ENCODE measurements at regions not wholly inside any gene's neighbourhood (a gene's known extent, or its start where the extent isn't known, plus 50 kb on each side); places are given as distances from the start of the nearest gene placed in this dataset.
A peak's percentile ranks its signal among the peaks of the same experiment; 100 is the strongest.

DNA sequence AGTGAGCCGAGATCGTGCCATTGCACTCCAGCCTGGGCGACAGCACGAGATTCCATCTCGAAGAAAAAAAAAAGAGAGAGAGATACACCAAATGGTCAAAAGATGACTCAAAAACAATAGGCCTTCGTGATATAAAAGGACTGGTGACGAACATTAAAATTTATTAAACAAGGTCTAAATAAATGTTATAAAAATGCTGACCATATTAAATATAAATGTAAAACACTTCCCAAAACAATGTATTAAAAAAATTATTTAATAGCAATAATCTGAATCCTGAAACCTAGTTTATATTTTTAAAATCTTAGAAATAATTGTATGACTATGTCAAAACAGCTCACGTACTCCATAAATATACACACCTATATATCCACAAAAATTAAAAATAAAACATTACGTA lies 247.6 kb downstream of the SETD4 start:
- Histone ChIP-seq H3K27ac (ENCODE audit: extremely low read length, insufficient read depth, low read length) (no peak overlapping the region), H3K4me2 (ENCODE audit: low read depth, low read length) (no peak overlapping the region), H3K9me3 (ENCODE audit: low read length) (no peaks in the 10 kb centered on the region), H2AFZ (ENCODE audit: low read length) (no peak overlapping the region), H4K20me1 (ENCODE audit: insufficient read depth, low read length) (no peaks in the 10 kb centered on the region), H3K4me3 (replicated peaks in 1 of 3; ENCODE audit: insufficient read depth in 1 of 3, low read depth in 2 of 3, low read length in 3 of 3) (no peak overlapping the region), H3K36me3 (replicated peaks in 1 of 2; ENCODE audit: control insufficient read depth in 1 of 2, insufficient read depth in 2 of 2, low read length in 2 of 2) (no peaks in the 10 kb centered on the region), H3K79me2 (ENCODE audit: insufficient read depth, low read length) (no peaks in the 10 kb centered on the region), H3K9ac (ENCODE audit: insufficient read depth, low read depth, low read length) (no peak overlapping the region), H3K4me1 (ENCODE audit: insufficient read depth, low read length) (no peaks in the 10 kb centered on the region), H3K27me3 (ENCODE audit: control insufficient read depth in 1 of 2, insufficient read depth in 2 of 2, low read length in 2 of 2) (no peaks in the 10 kb centered on the region; a peak in 1 of 5 replicates)
- ChIA-PET CTCF (ENCODE audit: low intra/inter-chr PET ratio, low total read pairs) (no interaction called here), POLR2A (no interaction called here)
- intact Hi-C loops (cut with micrococcal nuclease; ENCODE audit: unreplicated experiment): no loop called here
- BruUV-seq (replicated peaks): no TSS peak
- no peak for FAIRE-seq
- DNase-seq (ENCODE audit: low spot score): no peak
- 76% methylated on average over 9 of the region's 9 CpGs for WGBS (ENCODE audit: low lambda C conversion rate)
- in situ Hi-C loops (cut with HindIII; ENCODE audit: extremely low pct_ligation_motif_present, low pct_unique_long_range_greater_than_20kb): no loop called here
- no peak for ATAC-seq
- TF ChIP-seq, protein P1, sequence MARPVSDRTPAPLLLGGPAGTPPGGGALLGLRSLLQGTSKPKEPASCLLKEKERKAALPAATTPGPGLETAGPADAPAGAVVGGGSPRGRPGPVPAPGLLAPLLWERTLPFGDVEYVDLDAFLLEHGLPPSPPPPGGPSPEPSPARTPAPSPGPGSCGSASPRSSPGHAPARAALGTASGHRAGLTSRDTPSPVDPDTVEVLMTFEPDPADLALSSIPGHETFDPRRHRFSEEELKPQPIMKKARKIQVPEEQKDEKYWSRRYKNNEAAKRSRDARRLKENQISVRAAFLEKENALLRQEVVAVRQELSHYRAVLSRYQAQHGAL (CRISPR knock-in tag; IDR thresholded peaks at IDR 0.05; ENCODE audit: not compliant biosample characterization): no peak
- 0 out of 4 replicates have a peak, but pooled peaks of 1 of the 2 experiments have one; percentile 12 for TF ChIP-seq MAFK (conservative IDR thresholded peaks at IDR 0.05 in 1 of 2, IDR thresholded peaks at IDR 0.05 in 1 of 2; ENCODE audit: low read length in 2 of 2)
- no peak for TF ChIP-seq ZBTB21 (CRISPR knock-in tag; IDR thresholded peaks at IDR 0.05)

DNA sequence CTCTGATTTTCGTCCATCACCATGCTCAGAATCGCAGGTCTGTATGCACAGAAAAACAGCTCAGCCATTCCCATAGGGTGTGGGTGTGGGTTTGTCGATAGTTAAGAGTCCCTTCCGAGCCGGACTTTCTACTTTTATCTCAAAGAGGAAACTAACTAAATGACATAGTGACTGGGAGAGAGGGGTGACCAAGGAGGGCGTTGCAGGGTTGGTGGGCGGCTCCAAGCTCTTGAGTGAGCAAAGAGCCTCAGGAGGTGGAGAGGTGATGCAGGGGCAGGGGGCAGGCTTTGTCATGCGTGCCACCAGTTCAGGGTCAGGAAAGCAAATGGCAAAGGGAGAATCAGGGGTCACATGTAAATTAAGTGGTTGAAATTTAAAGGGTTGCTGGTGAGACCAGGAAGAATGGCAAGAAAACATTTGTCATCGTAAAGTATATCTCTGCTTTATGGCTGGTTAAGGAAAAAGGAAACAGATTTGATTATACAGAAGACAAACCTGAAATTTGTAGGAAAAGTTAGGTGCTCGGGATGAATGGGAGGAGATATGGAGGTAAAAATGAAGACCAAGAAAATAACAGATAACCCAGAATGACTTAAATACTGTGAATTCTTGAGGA lies 249.0 kb downstream of the SETD4 start:
- Histone ChIP-seq H3K9me3 (ENCODE audit: low read length) (no peaks in the 10 kb centered on the region), H3K9ac (ENCODE audit: insufficient read depth, low read depth, low read length) (no peak overlapping the region), H3K36me3 (replicated peaks in 1 of 2; ENCODE audit: control insufficient read depth in 1 of 2, insufficient read depth in 2 of 2, low read length in 2 of 2) (no peaks in the 10 kb centered on the region), H3K27ac (ENCODE audit: extremely low read length, insufficient read depth, low read length) (no peak overlapping the region), H3K4me1 (ENCODE audit: insufficient read depth, low read length) (no peaks in the 10 kb centered on the region), H2AFZ (ENCODE audit: low read length) (no peak overlapping the region), H3K27me3 (ENCODE audit: control insufficient read depth in 1 of 2, insufficient read depth in 2 of 2, low read length in 2 of 2) (no peaks in the 10 kb centered on the region; a peak in 1 of 5 replicates), H4K20me1 (ENCODE audit: insufficient read depth, low read length) (no peaks in the 10 kb centered on the region), H3K4me2 (ENCODE audit: low read depth, low read length) (no peak overlapping the region), H3K4me3 (replicated peaks in 1 of 3; ENCODE audit: insufficient read depth in 1 of 3, low read depth in 2 of 3, low read length in 3 of 3) (no peak overlapping the region), H3K79me2 (ENCODE audit: insufficient read depth, low read length) (no peaks in the 10 kb centered on the region)
- POLR2A ChIA-PET: no interaction called here
- 62% methylated on average over 10 of the region's 10 CpGs for WGBS (ENCODE audit: low lambda C conversion rate)
- no peak for DNase-seq (ENCODE audit: low spot score)
- intact Hi-C loops (cut with micrococcal nuclease; ENCODE audit: unreplicated experiment) (no loop called here), in situ Hi-C loops (cut with HindIII; ENCODE audit: extremely low pct_ligation_motif_present, low pct_unique_long_range_greater_than_20kb) (no loop called here)
- TF ChIP-seq HNRNPUL1 (IDR thresholded peaks at IDR 0.05; ENCODE audit: low read depth, low read length) (no peak), ARNT (IDR thresholded peaks at IDR 0.05) (no peak), TGIF2 (CRISPR knock-in tag; IDR thresholded peaks at IDR 0.05) (no peak), HNRNPK (IDR thresholded peaks at IDR 0.05; ENCODE audit: low read depth, low read length, poor library complexity, severe bottlenecking) (no peak)
- TF ChIP-seq, protein P2, sequence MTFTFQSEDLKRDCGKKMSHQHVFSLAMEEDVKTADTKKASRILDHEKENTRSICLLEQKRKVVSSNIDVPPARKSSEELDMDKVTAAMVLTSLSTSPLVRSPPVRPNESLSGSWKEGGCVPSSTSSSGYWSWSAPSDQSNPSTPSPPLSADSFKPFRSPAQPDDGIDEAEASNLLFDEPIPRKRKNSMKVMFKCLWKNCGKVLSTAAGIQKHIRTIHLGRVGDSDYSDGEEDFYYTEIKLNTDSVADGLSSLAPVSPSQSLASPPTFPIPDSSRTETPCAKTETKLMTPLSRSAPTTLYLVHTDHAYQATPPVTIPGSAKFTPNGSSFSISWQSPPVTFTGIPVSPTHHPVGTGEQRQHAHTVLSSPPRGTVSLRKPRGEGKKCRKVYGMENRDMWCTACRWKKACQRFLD (CRISPR knock-in tag; IDR thresholded peaks at IDR 0.05; ENCODE audit: borderline replicate concordance): no peak
- ATAC-seq: no peak
- BruUV-seq (replicated peaks): no TSS peak
- no peak for FAIRE-seq
- CTCF ChIA-PET (ENCODE audit: low intra/inter-chr PET ratio, low total read pairs): no interaction called here

Data from HepG2 (cell line).